Colonic mucosa (tissue), 4 donors: ENCODE measurements at regions not wholly inside any gene's neighbourhood (a gene's known extent, or its start where the extent isn't known, plus 50 kb on each side); places are given as distances from the start of the nearest gene placed in this dataset.

ENCODE experiments used
- DNase-seq: peaks from one replicate; pipeline ENCODE4 v3.0.0-alpha.2; 2020
- H3K27ac ChIP-seq: fragments of 200-600 bp; one replicate; pipeline ENCODE4 v1.8.0; 2021
- H3K27me3 ChIP-seq: fragments of 200-600 bp; one replicate; pipeline ENCODE4 v1.8.0; 2021
- H3K36me3 ChIP-seq: fragments of 200-600 bp; one replicate; pipeline ENCODE4 v1.8.0; 2021
- H3K4me1 ChIP-seq: fragments of 200-600 bp; one replicate; pipeline ENCODE4 v1.8.0; 2021; ENCODE audit warnings: mild to moderate bottlenecking
- H3K4me3 ChIP-seq: fragments of 200-600 bp; one replicate; pipeline ENCODE4 v1.8.0; 2021
- H3K9ac ChIP-seq, 2 donors: one replicate each; pipeline ENCODE4 v1.7.0; 2013; ENCODE audit warnings: control low read depth in 2 of 2, low read depth in 2 of 2, low read length in 2 of 2
- H3K9me3 ChIP-seq: fragments of 200-600 bp; one replicate; pipeline ENCODE4 v1.8.0; 2021
- CTCF ChIP-seq: fragments of 200-600 bp; IDR thresholded peaks from one replicate; pipeline ENCODE4 v1.8.0; 2022; ENCODE audit warnings: antibody characterized with exemption, mild to moderate bottlenecking
- intact Hi-C: fragments of 100-400 bp; cut with DNase I; formaldehyde crosslinking; loops from one replicate; pipeline ENCODE4 v1.14.1; 2022
- donor health status: healthy.
- donor health status: DM: no; HTN: no; CAD: no.
- donor health status: DM: no; HTN: no; CAD: no.

GRCh38 chr7:40969641-40970040 lies 733.2 kb downstream of the INHBA start:
- intact Hi-C loops = no loop called here
- DNase-seq = no peak
- Histone ChIP-seq H3K27ac (no peak overlapping the region), H3K4me3 (no peak overlapping the region), H3K4me1 (no peaks in the 10 kb centered on the region), H3K9me3 (no peaks in the 10 kb centered on the region), H3K9ac (no peak overlapping the region), H3K27me3 (no peaks in the 10 kb centered on the region), H3K36me3 (no peaks in the 10 kb centered on the region)
- TF ChIP-seq CTCF = no peak

- Histone ChIP-seq H3K9me3 (no peaks in the 10 kb centered on the region), H3K4me3 (no peak overlapping the region), H3K27ac (no peak overlapping the region), H3K4me1 (no peaks in the 10 kb centered on the region), H3K27me3 (no peaks in the 10 kb centered on the region), H3K9ac (no peak overlapping the region), H3K36me3 (no peaks in the 10 kb centered on the region)
- no peak for DNase-seq
- no peak for TF ChIP-seq CTCF
- intact Hi-C loops = no loop called here
These were observed 736.2 kb downstream of the INHBA start for GRCh38 chr7:40966693-40967092.

GRCh38 chr7:40965774-40966173 lies 737.1 kb downstream of the INHBA start:
- DNase-seq = no peak
- no peak for TF ChIP-seq CTCF
- H3K27ac ChIP-seq = no peak overlapping the region

GRCh38 chr7:40965016-40965415 lies 737.9 kb downstream of the INHBA start:
- intact Hi-C loops = no loop called here
- no peaks in the 10 kb centered on the region for H3K4me1 ChIP-seq
- no peaks in the 10 kb centered on the region for H3K9me3 ChIP-seq
- H3K36me3 ChIP-seq = no peaks in the 10 kb centered on the region
- no peaks in the 10 kb centered on the region for H3K27me3 ChIP-seq
- no peak for TF ChIP-seq CTCF
- no peak overlapping the region for H3K4me3 ChIP-seq
- no peak for DNase-seq
- no peak overlapping the region for H3K9ac ChIP-seq
- H3K27ac ChIP-seq = no peak overlapping the region

More at GRCh38 chr7:40965774-40966173, 737.1 kb downstream of the INHBA start:
- H3K4me3 ChIP-seq = no peak overlapping the region
- intact Hi-C loops = no loop called here
- H3K36me3 ChIP-seq = no peaks in the 10 kb centered on the region
- no peaks in the 10 kb centered on the region for H3K27me3 ChIP-seq
- no peaks in the 10 kb centered on the region for H3K9me3 ChIP-seq
- no peak overlapping the region for H3K9ac ChIP-seq
- H3K4me1 ChIP-seq = no peaks in the 10 kb centered on the region

GRCh38 chr7:40964610-40965009 lies 738.3 kb downstream of the INHBA start:
- DNase-seq = no peak
- intact Hi-C loops = no loop called here

More at GRCh38 chr7:40964610-40965009, 738.3 kb downstream of the INHBA start:
- no peak overlapping the region for H3K9ac ChIP-seq
- H3K27ac ChIP-seq = no peak overlapping the region
- H3K9me3 ChIP-seq = no peaks in the 10 kb centered on the region
- no peaks in the 10 kb centered on the region for H3K36me3 ChIP-seq
- H3K27me3 ChIP-seq = no peaks in the 10 kb centered on the region
- H3K4me3 ChIP-seq = no peak overlapping the region
- no peak for TF ChIP-seq CTCF
- no peaks in the 10 kb centered on the region for H3K4me1 ChIP-seq
